ENCODE measurements at regions not wholly inside any gene's neighbourhood (a gene's known extent, or its start where the extent isn't known, plus 50 kb on each side); places are given as distances from the start of the nearest gene placed in this dataset.

DNA sequence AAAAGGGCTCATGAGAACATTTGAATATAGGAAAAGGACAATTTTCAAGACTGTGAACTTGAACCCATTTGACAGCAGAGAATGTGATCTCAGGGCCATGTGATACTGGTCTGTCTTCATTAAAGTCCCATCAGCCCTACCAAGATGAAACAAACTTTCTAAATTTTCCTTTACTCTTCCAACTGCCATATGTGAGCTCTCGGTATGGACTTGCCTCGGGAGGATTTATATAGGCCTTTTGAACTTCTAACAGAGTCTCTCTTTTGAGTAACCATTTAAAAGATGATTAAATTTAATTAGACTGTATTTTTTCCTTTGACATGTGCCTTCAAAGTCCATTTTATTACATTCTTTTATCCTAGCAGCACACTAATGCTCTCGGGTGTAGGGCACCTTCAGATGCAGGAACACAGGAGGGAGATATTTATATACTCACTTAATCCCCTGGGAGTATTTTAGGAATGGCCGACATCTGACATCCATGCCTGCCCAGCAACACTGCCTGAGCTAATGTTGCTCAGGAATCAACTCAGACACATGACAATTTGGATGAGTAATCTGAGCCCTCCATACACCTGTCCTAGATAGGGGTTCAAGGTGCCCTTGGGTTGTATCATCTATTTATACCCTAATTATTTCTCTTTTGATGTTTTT, 155.0 kb downstream of the SLC7A11 start (continued):
- TF ChIP-seq ZBTB33 (IDR thresholded peaks at IDR 0.05) (no peak), KAT2A (conservative IDR thresholded peaks at IDR 0.05; ENCODE audit: control insufficient read depth, low read depth, low read length) (no peak), BACH1 (IDR thresholded peaks at IDR 0.05; ENCODE audit: borderline replicate concordance) (no peak)
- TF ChIP-seq, protein P1, sequence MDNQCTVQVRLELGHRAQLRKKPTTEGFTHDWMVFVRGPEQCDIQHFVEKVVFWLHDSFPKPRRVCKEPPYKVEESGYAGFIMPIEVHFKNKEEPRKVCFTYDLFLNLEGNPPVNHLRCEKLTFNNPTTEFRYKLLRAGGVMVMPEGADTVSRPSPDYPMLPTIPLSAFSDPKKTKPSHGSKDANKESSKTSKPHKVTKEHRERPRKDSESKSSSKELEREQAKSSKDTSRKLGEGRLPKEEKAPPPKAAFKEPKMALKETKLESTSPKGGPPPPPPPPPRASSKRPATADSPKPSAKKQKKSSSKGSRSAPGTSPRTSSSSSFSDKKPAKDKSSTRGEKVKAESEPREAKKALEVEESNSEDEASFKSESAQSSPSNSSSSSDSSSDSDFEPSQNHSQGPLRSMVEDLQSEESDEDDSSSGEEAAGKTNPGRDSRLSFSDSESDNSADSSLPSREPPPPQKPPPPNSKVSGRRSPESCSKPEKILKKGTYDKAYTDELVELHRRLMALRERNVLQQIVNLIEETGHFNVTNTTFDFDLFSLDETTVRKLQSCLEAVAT (IDR thresholded peaks at IDR 0.05): no peak
- TF ChIP-seq, protein P2, sequence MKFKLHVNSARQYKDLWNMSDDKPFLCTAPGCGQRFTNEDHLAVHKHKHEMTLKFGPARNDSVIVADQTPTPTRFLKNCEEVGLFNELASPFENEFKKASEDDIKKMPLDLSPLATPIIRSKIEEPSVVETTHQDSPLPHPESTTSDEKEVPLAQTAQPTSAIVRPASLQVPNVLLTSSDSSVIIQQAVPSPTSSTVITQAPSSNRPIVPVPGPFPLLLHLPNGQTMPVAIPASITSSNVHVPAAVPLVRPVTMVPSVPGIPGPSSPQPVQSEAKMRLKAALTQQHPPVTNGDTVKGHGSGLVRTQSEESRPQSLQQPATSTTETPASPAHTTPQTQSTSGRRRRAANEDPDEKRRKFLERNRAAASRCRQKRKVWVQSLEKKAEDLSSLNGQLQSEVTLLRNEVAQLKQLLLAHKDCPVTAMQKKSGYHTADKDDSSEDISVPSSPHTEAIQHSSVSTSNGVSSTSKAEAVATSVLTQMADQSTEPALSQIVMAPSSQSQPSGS (IDR thresholded peaks at IDR 0.05; ENCODE audit: low read length): no peak

DNA sequence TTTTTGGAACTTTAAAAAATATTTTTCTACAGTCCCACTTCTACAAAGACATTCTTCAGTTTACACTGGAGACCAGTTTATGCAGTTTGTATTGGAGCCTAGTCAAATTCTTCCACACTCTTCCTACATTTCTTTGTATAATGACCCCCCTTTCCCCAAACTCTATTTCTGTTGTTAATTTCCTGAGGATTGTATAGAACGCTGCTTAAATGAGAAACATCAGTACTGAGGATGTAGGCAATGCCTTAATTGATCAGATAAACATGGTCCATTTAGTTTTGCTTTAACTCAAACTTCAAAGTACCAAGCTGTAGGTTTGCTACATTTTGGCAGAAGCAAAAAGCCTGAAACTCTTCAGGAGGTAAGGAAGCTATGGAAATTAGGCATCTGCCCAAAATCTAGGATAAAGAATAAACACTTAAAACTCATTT, 155.5 kb downstream of the SLC7A11 start:
- Histone ChIP-seq H2AFZ (ENCODE audit: control insufficient read depth, low read depth, low read length) (no peak overlapping the region), H3K27me3 (replicated peaks in 1 of 2; ENCODE audit: control insufficient read depth in 2 of 2, insufficient read depth in 2 of 2, low read length in 1 of 2) (no peaks in the 10 kb centered on the region), H3K79me2 (ENCODE audit: control insufficient read depth, insufficient read depth, low read length) (no peaks in the 10 kb centered on the region), H3K4me3 (no peak overlapping the region), H4K20me1 (ENCODE audit: control insufficient read depth, insufficient read depth) (no peaks in the 10 kb centered on the region), H3K4me2 (ENCODE audit: control insufficient read depth, insufficient read depth) (no peak overlapping the region), H3K9ac (ENCODE audit: control insufficient read depth, insufficient read depth, low read length) (no peak overlapping the region), H3K9me3 (replicated peaks; ENCODE audit: control insufficient read depth, insufficient read depth, low read length) (no peaks in the 10 kb centered on the region), H3K27ac (ENCODE audit: control insufficient read depth, insufficient read depth) (no peak overlapping the region), H3K4me1 (ENCODE audit: control insufficient read depth, insufficient read depth, low read length) (no peaks in the 10 kb centered on the region), H3K36me3 (ENCODE audit: control insufficient read depth in 2 of 2, insufficient read depth in 2 of 2, low read length in 1 of 2) (no peaks in the 10 kb centered on the region)
- CTCF ChIA-PET: interaction anchor here (1.6 to 5.7 kb wide), 2 partner anchors 12 to 49 kb away, joined by 3 to 60 read pairs; no protein-coding TSS in a partner anchor
- POLR2A ChIA-PET: no interaction called here
- no peak for DNase-seq (ENCODE audit: low read depth, low spot score)
- in situ Hi-C loops (cut with MboI) (no loop called here), intact Hi-C loops (cut with micrococcal nuclease; ENCODE audit: unreplicated experiment) (loop anchor here (10.0 kb wide), 2 partner anchors 352 to 962 kb away; no protein-coding TSS in a partner anchor)
- RAD21 ChIA-PET (ENCODE audit: unreplicated experiment): no interaction called here
- 0% methylated on average over 1 of the region's 1 CpG for WGBS (ENCODE audit: insufficient coverage, insufficient replicate concordance, low lambda C conversion rate, missing lambda C conversion rate)
- SMC1A ChIA-PET (ENCODE audit: uncharacterized antibody, unreplicated experiment): no interaction called here
- no TSS peak for BruUV-seq (replicated peaks)
- ATAC-seq: no peak
- FAIRE-seq: no peak
- TF ChIP-seq FOS (IDR thresholded peaks at IDR 0.05; ENCODE audit: borderline replicate concordance, extremely low read depth, insufficient read length) (no peak), TBL1XR1 (IDR thresholded peaks at IDR 0.05; ENCODE audit: low read depth, low read length) (no peak), ZBED1 (IDR thresholded peaks at IDR 0.05; ENCODE audit: borderline replicate concordance) (no peak), CEBPB (IDR thresholded peaks at IDR 0.05; ENCODE audit: borderline replicate concordance in 1 of 2, low read depth in 2 of 2, low read length in 2 of 2) (no peak), SUPT20H (IDR thresholded peaks at IDR 0.05; ENCODE audit: borderline replicate concordance, control insufficient read depth, low read depth, low read length) (no peak), HCFC1 (IDR thresholded peaks at IDR 0.05; ENCODE audit: low read length) (no peak), CBX3 (IDR thresholded peaks at IDR 0.05; ENCODE audit: borderline replicate concordance, low read depth) (no peak), ATF7 (IDR thresholded peaks at IDR 0.05; ENCODE audit: low read depth) (no peak), CHD4 (IDR thresholded peaks at IDR 0.05) (no peak), YY1 (IDR thresholded peaks at IDR 0.05; ENCODE audit: low read depth, low read length) (no peak), HDAC2 (IDR thresholded peaks at IDR 0.05) (no peak), E4F1 (IDR thresholded peaks at IDR 0.05; ENCODE audit: borderline replicate concordance, partially characterized antibody) (no peak)

All from GM12878 (cell line).